ENCODE measurements at regions not wholly inside any gene's neighbourhood (a gene's known extent, or its start where the extent isn't known, plus 50 kb on each side); places are given as distances from the start of the nearest gene placed in this dataset.
"Not testable (repeated sequence)": the region's sequence is repeated elsewhere in the genome, so short reads cannot be mapped to it uniquely, and the experiment has no call there.

DNA sequence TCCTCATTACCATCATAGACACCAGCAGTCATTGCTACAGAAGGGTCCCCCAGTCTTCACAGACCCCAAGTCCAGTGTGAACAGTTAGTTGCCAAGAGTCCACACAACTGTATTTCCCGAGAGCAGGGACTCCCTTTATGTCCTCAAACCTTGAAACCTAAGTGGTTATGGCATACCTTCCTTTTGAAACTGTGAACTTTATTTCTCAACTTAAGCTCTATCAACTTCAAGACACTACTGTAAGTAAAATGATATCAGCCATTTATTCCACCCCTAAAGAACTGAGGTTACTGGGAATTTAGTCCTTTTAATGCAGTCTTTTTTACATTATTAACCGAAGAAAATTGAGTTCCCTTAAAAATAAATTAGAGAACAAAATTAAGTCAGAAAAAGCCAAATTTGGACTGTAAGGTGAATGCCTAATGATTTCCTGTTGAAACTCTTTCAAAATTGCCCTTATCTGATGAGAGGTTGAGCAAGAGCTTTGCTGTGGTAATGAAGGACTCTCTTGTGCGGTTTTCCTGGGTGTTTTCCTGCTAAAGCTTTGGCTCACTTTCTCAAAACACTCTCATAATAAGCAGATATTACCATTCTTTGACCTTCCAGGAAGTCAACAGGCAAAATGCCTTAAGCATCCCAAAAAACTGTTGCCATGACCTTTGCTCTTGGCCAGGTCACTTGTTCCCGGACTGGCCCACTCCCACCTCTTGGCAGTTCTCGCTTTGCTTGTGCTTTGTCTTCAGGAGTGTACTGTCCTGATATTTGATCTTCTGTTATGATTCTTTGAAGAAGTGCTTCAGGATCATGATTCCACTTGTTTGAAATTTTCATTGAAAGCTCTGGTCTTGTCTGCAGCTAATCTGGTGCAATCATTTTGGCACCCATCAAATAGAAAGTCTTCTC, 765.4 kb upstream of the ANO3 start:
- TF ChIP-seq, protein P1, sequence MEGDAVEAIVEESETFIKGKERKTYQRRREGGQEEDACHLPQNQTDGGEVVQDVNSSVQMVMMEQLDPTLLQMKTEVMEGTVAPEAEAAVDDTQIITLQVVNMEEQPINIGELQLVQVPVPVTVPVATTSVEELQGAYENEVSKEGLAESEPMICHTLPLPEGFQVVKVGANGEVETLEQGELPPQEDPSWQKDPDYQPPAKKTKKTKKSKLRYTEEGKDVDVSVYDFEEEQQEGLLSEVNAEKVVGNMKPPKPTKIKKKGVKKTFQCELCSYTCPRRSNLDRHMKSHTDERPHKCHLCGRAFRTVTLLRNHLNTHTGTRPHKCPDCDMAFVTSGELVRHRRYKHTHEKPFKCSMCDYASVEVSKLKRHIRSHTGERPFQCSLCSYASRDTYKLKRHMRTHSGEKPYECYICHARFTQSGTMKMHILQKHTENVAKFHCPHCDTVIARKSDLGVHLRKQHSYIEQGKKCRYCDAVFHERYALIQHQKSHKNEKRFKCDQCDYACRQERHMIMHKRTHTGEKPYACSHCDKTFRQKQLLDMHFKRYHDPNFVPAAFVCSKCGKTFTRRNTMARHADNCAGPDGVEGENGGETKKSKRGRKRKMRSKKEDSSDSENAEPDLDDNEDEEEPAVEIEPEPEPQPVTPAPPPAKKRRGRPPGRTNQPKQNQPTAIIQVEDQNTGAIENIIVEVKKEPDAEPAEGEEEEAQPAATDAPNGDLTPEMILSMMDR (IDR thresholded peaks at IDR 0.05), result no peak
- H2AFZ ChIP-seq, result no peak overlapping the region
- H3K4me2 ChIP-seq (ENCODE audit: low read length), result no peak overlapping the region

DNA sequence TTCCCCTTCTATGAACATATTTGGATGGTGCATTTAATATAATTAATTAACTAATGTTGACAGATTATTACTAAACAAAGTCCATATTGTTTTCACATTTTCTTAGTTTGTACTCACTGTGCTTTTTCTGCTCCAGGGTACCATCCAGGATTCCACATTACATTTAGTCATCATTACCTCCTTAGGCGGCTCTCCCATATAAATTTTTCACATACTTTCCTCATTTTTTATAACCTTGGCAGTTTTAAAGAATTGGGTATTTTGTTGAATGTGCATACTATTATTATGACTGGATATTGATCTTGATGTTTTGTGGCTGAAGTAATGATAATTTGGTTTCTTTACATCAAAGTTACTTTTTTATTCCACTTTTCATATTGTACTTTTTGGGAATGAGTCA, 755.6 kb upstream of the ANO3 start:
- Histone ChIP-seq H3K4me1 (no peaks in the 10 kb centered on the region), H3K4me2 (ENCODE audit: low read length) (no peak overlapping the region), H3K79me2 (no peaks in the 10 kb centered on the region), H2AFZ (no peak overlapping the region), H3K9ac (no peak overlapping the region), H3K27ac (no peak overlapping the region), H3K9me3 (ENCODE audit: control insufficient read depth, low read length) (no peaks in the 10 kb centered on the region), H3K4me3 (ENCODE audit: low read depth, low read length) (no peak overlapping the region), H3K36me3 (ENCODE audit: control insufficient read depth, insufficient read depth, low read length) (no peaks in the 10 kb centered on the region), H3K27me3 (ENCODE audit: control insufficient read depth, insufficient read depth, low read length) (no peaks in the 10 kb centered on the region)
- TF ChIP-seq, protein P1 (IDR thresholded peaks at IDR 0.05), result no peak

More for the DNA sequence above, 765.4 kb upstream of the ANO3 start:
- H3K27me3 ChIP-seq (ENCODE audit: control insufficient read depth, insufficient read depth, low read length), result no peaks in the 10 kb centered on the region
- no peak overlapping the region for H3K4me3 ChIP-seq (ENCODE audit: low read depth, low read length)
- no peaks in the 10 kb centered on the region for H3K36me3 ChIP-seq (ENCODE audit: control insufficient read depth, insufficient read depth, low read length)
- no peaks in the 10 kb centered on the region for H3K79me2 ChIP-seq
- no peak overlapping the region for H3K9ac ChIP-seq
- H3K4me1 ChIP-seq, result no peaks in the 10 kb centered on the region
- no peak overlapping the region for H3K27ac ChIP-seq
- H3K9me3 ChIP-seq (ENCODE audit: control insufficient read depth, low read length), result no peaks in the 10 kb centered on the region

DNA sequence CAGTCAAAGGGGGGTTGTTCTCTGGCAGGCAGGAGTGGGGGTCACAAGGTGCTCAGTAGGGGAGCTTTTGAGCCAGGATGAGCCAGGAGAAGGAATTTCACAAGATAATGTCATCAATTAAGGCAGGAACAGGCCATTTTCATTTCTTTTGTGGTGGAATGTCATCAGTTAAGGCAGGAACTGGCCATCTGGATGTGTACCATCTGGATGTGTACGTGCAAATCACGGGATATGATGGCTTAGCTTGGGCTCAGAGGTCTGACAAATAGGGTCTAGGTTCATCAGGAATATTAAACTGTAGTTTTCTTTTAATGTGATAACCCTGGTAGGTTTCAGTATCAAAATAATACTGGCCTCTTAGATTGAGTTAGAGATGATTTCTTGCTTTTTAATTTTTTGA, 752.4 kb upstream of the ANO3 start:
- not testable (repeated sequence) for H3K9ac ChIP-seq; H3K36me3 ChIP-seq (ENCODE audit: control insufficient read depth, insufficient read depth, low read length); H3K27me3 ChIP-seq (ENCODE audit: control insufficient read depth, insufficient read depth, low read length); H3K4me1 ChIP-seq; H3K27ac ChIP-seq; H2AFZ ChIP-seq; H3K9me3 ChIP-seq (ENCODE audit: control insufficient read depth, low read length); H3K4me3 ChIP-seq (ENCODE audit: low read depth, low read length); H3K79me2 ChIP-seq; H3K4me2 ChIP-seq (ENCODE audit: low read length)

DNA sequence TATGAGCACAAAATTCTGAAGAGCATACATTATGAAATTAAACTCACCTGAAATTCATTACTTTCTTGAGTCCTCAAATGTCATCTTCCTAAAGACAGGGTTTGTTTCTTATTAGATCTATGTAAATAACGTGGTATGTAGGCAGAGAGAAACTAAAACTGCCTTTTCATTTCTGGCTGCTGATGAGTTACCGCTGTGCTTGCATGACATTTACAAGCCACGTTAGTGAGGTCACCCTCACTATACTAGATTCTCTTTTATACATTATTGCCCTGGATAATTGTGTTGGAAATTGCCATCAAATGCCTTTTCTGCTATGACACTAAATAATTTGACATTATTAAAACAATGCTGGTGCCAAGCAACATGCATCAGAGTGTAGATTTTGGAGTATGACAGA, 748.3 kb upstream of the ANO3 start:
- Histone ChIP-seq H3K4me3 (ENCODE audit: low read depth, low read length) (no peak overlapping the region), H2AFZ (no peak overlapping the region), H3K79me2 (no peaks in the 10 kb centered on the region), H3K4me2 (ENCODE audit: low read length) (no peak overlapping the region), H3K36me3 (ENCODE audit: control insufficient read depth, insufficient read depth, low read length) (no peaks in the 10 kb centered on the region), H3K4me1 (no peaks in the 10 kb centered on the region), H3K9me3 (ENCODE audit: control insufficient read depth, low read length) (no peaks in the 10 kb centered on the region), H3K27ac (no peak overlapping the region), H3K27me3 (ENCODE audit: control insufficient read depth, insufficient read depth, low read length) (no peaks in the 10 kb centered on the region), H3K9ac (no peak overlapping the region)
- TF ChIP-seq, protein P1 (IDR thresholded peaks at IDR 0.05), result no peak

DNA sequence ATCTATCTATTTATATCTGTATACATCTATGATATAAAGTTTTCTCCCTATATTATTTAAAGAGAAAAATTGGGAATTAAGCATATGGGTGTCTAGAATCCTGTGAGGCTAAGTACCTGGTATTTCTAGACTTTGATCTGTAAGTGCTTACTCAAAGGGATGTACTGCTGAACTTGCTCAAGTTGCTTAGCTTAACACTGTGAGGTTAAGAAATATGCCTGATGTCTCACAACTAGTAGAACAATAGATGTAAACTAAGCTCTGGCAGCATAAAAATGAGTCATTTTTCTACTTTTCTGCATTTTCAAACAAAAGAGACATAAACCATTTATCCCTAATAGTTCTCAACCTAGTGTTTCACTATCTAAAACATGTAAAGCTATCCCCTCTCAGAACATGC, 744.4 kb upstream of the ANO3 start:
- H3K9me3 ChIP-seq (ENCODE audit: control insufficient read depth, low read length), result no peaks in the 10 kb centered on the region
- no peaks in the 10 kb centered on the region for H3K4me1 ChIP-seq
- TF ChIP-seq, protein P1 (IDR thresholded peaks at IDR 0.05), result no peak
- H3K4me3 ChIP-seq (ENCODE audit: low read depth, low read length), result no peak overlapping the region
- no peaks in the 10 kb centered on the region for H3K36me3 ChIP-seq (ENCODE audit: control insufficient read depth, insufficient read depth, low read length)
- H2AFZ ChIP-seq, result no peak overlapping the region
- H3K9ac ChIP-seq, result no peak overlapping the region
- no peak overlapping the region for H3K4me2 ChIP-seq (ENCODE audit: low read length)
- H3K27ac ChIP-seq, result no peak overlapping the region
- no peaks in the 10 kb centered on the region for H3K79me2 ChIP-seq
- H3K27me3 ChIP-seq (ENCODE audit: control insufficient read depth, insufficient read depth, low read length), result no peaks in the 10 kb centered on the region
